GM12878 (cell line): ENCODE measurements at regions not wholly inside any gene's neighbourhood (a gene's known extent, or its start where the extent isn't known, plus 50 kb on each side); places are given as distances from the start of the nearest gene placed in this dataset.

Source experiments
- ATAC-seq: fragments of 200-7000 bp; cut with Tn5 transposase; 3 replicates; pipeline ENCODE4 v1.9.1; 2020; ENCODE audit warnings: mild to moderate bottlenecking, moderate library complexity
- BruUV-seq: library from RNA; stranded (reverse); fragments of 400-500 nt; replicated peaks from 2 replicates; lab custom pipeline; 2021; lab: Mats Ljungman, UMichigan
- CTCF ChIA-PET: fragments of 300-600 bp; sonication (Branson Sonifier 250); formaldehyde crosslinking; extraction: SDS; loops from one replicate; lab custom pipeline; 2021; ENCODE audit warnings: inconsistent platforms; lab: Yijun Ruan, JAX
- POLR2A ChIA-PET: fragments of 350-600 bp; formaldehyde crosslinking; extraction: SDS; loops from one replicate; lab custom pipeline; 2021; ENCODE audit warnings: inconsistent platforms; lab: Charles Lee
- RAD21 ChIA-PET: fragments of 300-600 bp; sonication (Branson Sonifier 250); formaldehyde crosslinking; loops from one replicate; lab custom pipeline; 2023; ENCODE audit warnings: antibody characterized with exemption; ENCODE audit not compliant: unreplicated experiment; lab: Charles Lee
- SMC1A ChIA-PET: fragments of 300-600 bp; sonication (Branson Sonifier 250); formaldehyde crosslinking; loops from one replicate; lab custom pipeline; 2023; ENCODE audit not compliant: unreplicated experiment, uncharacterized antibody; lab: Charles Lee
- DNase-seq: peaks from one replicate; pipeline ENCODE4 v3.0.0-alpha.2; 2011; ENCODE audit warnings: low read depth, low spot score
- FAIRE-seq: peaks from 3 replicates; lab custom pipeline; 2011; peaks lifted over from hg19 to GRCh38; lab: Jason Lieb, UNC
- H2AFZ ChIP-seq: 2 replicates; pipeline ENCODE4 v1.6.0; 2011; ENCODE audit warnings: low read depth, low read length, control low read depth; ENCODE audit not compliant: control insufficient read depth
- H3K27ac ChIP-seq: 2 replicates; pipeline ENCODE4 v1.5.1; 2011; ENCODE audit warnings: control low read depth; ENCODE audit not compliant: control insufficient read depth, insufficient read depth
- H3K27me3 ChIP-seq, 2 experiments: replicated peaks in 1 of 2; 2 replicates each; pipeline versions ENCODE4 v1.6.0 to v1.6.1; 2011; ENCODE audit warnings: low read length in 1 of 2; ENCODE audit not compliant: control insufficient read depth in 2 of 2, insufficient read depth in 2 of 2
- H3K36me3 ChIP-seq, 2 experiments: 2 replicates each; pipeline ENCODE4 v1.5.1; 2011; ENCODE audit warnings: low read length in 1 of 2; ENCODE audit not compliant: control insufficient read depth in 2 of 2, insufficient read depth in 2 of 2
- H3K4me1 ChIP-seq: 2 replicates; pipeline ENCODE4 v1.6.1; 2011; ENCODE audit warnings: mild to moderate bottlenecking, low read length, moderate library complexity, mixed read lengths; ENCODE audit not compliant: control insufficient read depth, insufficient read depth
- H3K4me2 ChIP-seq: 2 replicates; pipeline ENCODE4 v1.6.0; 2011; ENCODE audit warnings: control low read depth; ENCODE audit not compliant: control insufficient read depth, insufficient read depth
- H3K4me3 ChIP-seq: fragments of 200-600 bp; sonication (generic); 2 replicates; pipeline ENCODE4 v1.5.1; 2016
- H3K79me2 ChIP-seq: 2 replicates; pipeline ENCODE4 v1.6.0; 2011; ENCODE audit warnings: low read length; ENCODE audit not compliant: control insufficient read depth, insufficient read depth
- H3K9ac ChIP-seq: 2 replicates; pipeline ENCODE4 v1.8.0; 2011; ENCODE audit warnings: low read length, control low read depth, mixed read lengths; ENCODE audit not compliant: control insufficient read depth, insufficient read depth
- H3K9me3 ChIP-seq: replicated peaks from 3 replicates; pipeline ENCODE4 v1.5.1; 2011; ENCODE audit warnings: mild to moderate bottlenecking, low read length; ENCODE audit not compliant: control insufficient read depth, insufficient read depth
- H4K20me1 ChIP-seq: 2 replicates; pipeline ENCODE4 v1.6.0; 2011; ENCODE audit not compliant: control insufficient read depth, insufficient read depth
- CHD4 ChIP-seq: fragments of 200-600 bp; sonication (generic); IDR thresholded peaks from 2 replicates; pipeline ENCODE4 v1.6.1; 2016; ENCODE audit warnings: mild to moderate bottlenecking
- KDM1A ChIP-seq: fragments of 200-600 bp; sonication (generic); IDR thresholded peaks from 2 replicates; pipeline ENCODE4 v1.6.1; 2016; ENCODE audit warnings: borderline replicate concordance
- KLF5 ChIP-seq: fragments of 450-650 bp; IDR thresholded peaks from 2 replicates; pipeline ENCODE4 v1.6.1; 2014; ENCODE audit warnings: mild to moderate bottlenecking; ENCODE audit not compliant: partially characterized antibody
- LARP7 ChIP-seq: fragments of 450-650 bp; IDR thresholded peaks from 2 replicates; pipeline ENCODE4 v1.6.1; 2017; ENCODE audit warnings: mild to moderate bottlenecking
- PML ChIP-seq: IDR thresholded peaks from 2 replicates; pipeline ENCODE4 v1.6.1; 2012; ENCODE audit warnings: low read length, inconsistent platforms
- RCOR1 ChIP-seq: conservative IDR thresholded peaks from 2 replicates; pipeline ENCODE4 v1.6.1; 2012; ENCODE audit warnings: low read depth, low read length, improper control_type of control experiment
- SMAD1 ChIP-seq: fragments of 450-650 bp; IDR thresholded peaks from 2 replicates; pipeline ENCODE4 v1.6.1; 2018; ENCODE audit warnings: mild to moderate bottlenecking, low read depth; ENCODE audit not compliant: partially characterized antibody
- WGBS: methylation state at CpG from one replicate; pipeline ENCODE4 v1.1.6; 2016; ENCODE audit warnings: low lambda C conversion rate; ENCODE audit not compliant: insufficient replicate concordance, insufficient coverage; ENCODE audit errors: missing lambda C conversion rate; 5-methylcytosine and 5-hydroxymethylcytosine counted together
- in situ Hi-C: fragments of 300-500 bp; cut with MboI; formaldehyde crosslinking; loops from 9 replicates; pipeline ENCODE4 v1.14.3; 2018; ENCODE audit warnings: mixed read lengths
- intact Hi-C: fragments of 100-400 bp; cut with micrococcal nuclease; formaldehyde crosslinking; loops from one replicate; pipeline ENCODE4 v1.14.2; 2022; ENCODE audit not compliant: unreplicated experiment
- TF ChIP-seq, protein P1 (sequence below): IDR thresholded peaks from 2 replicates; pipeline ENCODE4 v1.6.1; 2012; ENCODE audit warnings: low read depth, low read length, improper control_type of control experiment
- TF ChIP-seq, protein P2 (sequence below): fragments of 450-650 bp; IDR thresholded peaks from 2 replicates; pipeline ENCODE4 v1.6.1; 2017; ENCODE audit warnings: mild to moderate bottlenecking, moderate library complexity
- TF ChIP-seq, protein P3 (sequence below): IDR thresholded peaks from 2 replicates; pipeline ENCODE4 v1.6.1; 2011; ENCODE audit warnings: low read depth, mild to moderate bottlenecking, low read length, moderate library complexity, borderline replicate concordance; ENCODE audit errors: extremely low read depth
- TF ChIP-seq, protein P4 (sequence below): fragments of 450-650 bp; IDR thresholded peaks from 2 replicates; pipeline ENCODE4 v1.6.1; 2016; ENCODE audit warnings: mild to moderate bottlenecking
- TF ChIP-seq, protein P5 (sequence below): fragments of 450-650 bp; IDR thresholded peaks from 2 replicates; pipeline ENCODE4 v1.6.1; 2017; ENCODE audit warnings: mild to moderate bottlenecking, low read depth, inconsistent platforms; ENCODE audit not compliant: poor library complexity, severe bottlenecking

DNA sequence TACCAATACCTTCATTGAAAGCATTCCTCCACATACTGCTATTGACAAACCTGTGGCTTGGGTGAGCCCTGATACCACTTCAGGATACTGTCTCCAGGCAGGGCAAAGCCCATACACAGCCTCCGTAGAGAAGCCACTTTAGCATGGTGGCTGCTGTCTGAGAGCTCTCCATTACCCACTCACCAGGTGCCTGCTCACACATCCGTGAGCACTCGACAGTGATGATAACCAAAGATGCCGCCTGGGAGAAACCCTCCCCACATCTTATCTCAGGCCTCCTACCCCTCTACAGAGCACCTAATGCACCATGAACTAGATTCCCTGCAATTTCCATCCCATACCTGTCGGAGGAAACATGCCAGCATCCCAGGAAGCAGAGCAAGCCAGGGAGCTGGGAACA is 57.6 kb upstream of the KLHL29 start (continued):
- TF ChIP-seq, protein P1, sequence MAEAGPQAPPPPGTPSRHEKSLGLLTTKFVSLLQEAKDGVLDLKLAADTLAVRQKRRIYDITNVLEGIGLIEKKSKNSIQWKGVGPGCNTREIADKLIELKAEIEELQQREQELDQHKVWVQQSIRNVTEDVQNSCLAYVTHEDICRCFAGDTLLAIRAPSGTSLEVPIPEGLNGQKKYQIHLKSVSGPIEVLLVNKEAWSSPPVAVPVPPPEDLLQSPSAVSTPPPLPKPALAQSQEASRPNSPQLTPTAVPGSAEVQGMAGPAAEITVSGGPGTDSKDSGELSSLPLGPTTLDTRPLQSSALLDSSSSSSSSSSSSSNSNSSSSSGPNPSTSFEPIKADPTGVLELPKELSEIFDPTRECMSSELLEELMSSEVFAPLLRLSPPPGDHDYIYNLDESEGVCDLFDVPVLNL = no peak
- TF ChIP-seq SMAD1 = no peak

DNA sequence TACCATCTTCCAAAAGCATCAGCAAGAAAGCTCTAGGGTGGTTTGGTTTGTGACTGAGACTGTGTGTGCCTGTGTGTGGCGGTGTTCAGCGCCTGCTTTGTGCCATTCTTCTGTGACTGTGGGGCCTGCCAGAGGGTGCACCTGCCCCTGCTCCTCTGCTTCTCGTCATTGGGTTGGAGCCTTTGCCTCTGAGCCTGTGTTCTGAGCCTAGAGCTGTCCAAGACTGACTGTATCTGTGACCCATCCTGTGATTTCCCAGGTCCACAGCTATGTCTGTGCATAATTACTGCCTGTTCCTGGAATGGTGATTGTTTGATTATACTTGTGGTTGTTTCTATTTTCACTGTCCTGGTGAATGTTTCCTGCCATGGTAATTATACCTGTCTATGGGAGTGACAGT is 57.1 kb upstream of the KLHL29 start:
- in situ Hi-C loops = no loop called here
- SMC1A ChIA-PET = no interaction called here
- RAD21 ChIA-PET = no interaction called here
- no peak overlapping the region for H3K9ac ChIP-seq
- intact Hi-C loops = no loop called here
- no peak overlapping the region for H3K4me3 ChIP-seq
- no peaks in the 10 kb centered on the region for H4K20me1 ChIP-seq
- WGBS = 62% methylated on average over 3 of the region's 3 CpGs
- H3K79me2 ChIP-seq = no peaks in the 10 kb centered on the region
- no TSS peak for BruUV-seq
- peaks cover 2 to 4% of the 10 kb centered on the region in 2 experiments; a peak in 2 of 4 replicates for H3K27me3 ChIP-seq
- H3K36me3 ChIP-seq = no peaks in the 10 kb centered on the region
- ATAC-seq = no peak
- no peak for FAIRE-seq
- CTCF ChIA-PET = no interaction called here
- POLR2A ChIA-PET = no interaction called here
- H3K9me3 ChIP-seq = no peaks in the 10 kb centered on the region
- H3K4me1 ChIP-seq = no peaks in the 10 kb centered on the region
- DNase-seq = no peak
- no peak overlapping the region for H2AFZ ChIP-seq
- no peak overlapping the region for H3K27ac ChIP-seq
- H3K4me2 ChIP-seq = no peak overlapping the region
- TF ChIP-seq KLF5 (no peak), LARP7 (no peak), PML (no peak), RCOR1 (no peak), KDM1A (no peak), CHD4 (no peak)
- TF ChIP-seq, protein P2, sequence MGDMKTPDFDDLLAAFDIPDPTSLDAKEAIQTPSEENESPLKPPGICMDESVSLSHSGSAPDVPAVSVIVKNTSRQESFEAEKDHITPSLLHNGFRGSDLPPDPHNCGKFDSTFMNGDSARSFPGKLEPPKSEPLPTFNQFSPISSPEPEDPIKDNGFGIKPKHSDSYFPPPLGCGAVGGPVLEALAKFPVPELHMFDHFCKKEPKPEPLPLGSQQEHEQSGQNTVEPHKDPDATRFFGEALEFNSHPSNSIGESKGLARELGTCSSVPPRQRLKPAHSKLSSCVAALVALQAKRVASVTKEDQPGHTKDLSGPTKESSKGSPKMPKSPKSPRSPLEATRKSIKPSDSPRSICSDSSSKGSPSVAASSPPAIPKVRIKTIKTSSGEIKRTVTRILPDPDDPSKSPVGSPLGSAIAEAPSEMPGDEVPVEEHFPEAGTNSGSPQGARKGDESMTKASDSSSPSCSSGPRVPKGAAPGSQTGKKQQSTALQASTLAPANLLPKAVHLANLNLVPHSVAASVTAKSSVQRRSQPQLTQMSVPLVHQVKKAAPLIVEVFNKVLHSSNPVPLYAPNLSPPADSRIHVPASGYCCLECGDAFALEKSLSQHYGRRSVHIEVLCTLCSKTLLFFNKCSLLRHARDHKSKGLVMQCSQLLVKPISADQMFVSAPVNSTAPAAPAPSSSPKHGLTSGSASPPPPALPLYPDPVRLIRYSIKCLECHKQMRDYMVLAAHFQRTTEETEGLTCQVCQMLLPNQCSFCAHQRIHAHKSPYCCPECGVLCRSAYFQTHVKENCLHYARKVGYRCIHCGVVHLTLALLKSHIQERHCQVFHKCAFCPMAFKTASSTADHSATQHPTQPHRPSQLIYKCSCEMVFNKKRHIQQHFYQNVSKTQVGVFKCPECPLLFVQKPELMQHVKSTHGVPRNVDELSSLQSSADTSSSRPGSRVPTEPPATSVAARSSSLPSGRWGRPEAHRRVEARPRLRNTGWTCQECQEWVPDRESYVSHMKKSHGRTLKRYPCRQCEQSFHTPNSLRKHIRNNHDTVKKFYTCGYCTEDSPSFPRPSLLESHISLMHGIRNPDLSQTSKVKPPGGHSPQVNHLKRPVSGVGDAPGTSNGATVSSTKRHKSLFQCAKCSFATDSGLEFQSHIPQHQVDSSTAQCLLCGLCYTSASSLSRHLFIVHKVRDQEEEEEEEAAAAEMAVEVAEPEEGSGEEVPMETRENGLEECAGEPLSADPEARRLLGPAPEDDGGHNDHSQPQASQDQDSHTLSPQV = no peak
- TF ChIP-seq, protein P3, sequence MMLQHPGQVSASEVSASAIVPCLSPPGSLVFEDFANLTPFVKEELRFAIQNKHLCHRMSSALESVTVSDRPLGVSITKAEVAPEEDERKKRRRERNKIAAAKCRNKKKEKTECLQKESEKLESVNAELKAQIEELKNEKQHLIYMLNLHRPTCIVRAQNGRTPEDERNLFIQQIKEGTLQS = no peak
- TF ChIP-seq, protein P4, sequence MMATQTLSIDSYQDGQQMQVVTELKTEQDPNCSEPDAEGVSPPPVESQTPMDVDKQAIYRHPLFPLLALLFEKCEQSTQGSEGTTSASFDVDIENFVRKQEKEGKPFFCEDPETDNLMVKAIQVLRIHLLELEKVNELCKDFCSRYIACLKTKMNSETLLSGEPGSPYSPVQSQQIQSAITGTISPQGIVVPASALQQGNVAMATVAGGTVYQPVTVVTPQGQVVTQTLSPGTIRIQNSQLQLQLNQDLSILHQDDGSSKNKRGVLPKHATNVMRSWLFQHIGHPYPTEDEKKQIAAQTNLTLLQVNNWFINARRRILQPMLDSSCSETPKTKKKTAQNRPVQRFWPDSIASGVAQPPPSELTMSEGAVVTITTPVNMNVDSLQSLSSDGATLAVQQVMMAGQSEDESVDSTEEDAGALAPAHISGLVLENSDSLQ = no peak
- TF ChIP-seq, protein P5, sequence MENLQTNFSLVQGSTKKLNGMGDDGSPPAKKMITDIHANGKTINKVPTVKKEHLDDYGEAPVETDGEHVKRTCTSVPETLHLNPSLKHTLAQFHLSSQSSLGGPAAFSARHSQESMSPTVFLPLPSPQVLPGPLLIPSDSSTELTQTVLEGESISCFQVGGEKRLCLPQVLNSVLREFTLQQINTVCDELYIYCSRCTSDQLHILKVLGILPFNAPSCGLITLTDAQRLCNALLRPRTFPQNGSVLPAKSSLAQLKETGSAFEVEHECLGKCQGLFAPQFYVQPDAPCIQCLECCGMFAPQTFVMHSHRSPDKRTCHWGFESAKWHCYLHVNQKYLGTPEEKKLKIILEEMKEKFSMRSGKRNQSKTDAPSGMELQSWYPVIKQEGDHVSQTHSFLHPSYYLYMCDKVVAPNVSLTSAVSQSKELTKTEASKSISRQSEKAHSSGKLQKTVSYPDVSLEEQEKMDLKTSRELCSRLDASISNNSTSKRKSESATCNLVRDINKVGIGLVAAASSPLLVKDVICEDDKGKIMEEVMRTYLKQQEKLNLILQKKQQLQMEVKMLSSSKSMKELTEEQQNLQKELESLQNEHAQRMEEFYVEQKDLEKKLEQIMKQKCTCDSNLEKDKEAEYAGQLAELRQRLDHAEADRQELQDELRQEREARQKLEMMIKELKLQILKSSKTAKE = no peak
